PFSK-1 (cell line): ENCODE measurements at regions not wholly inside any gene's neighbourhood (a gene's known extent, or its start where the extent isn't known, plus 50 kb on each side); places are given as distances from the start of the nearest gene placed in this dataset.

ENCODE experiments used
- FOXP2 ChIP-seq: optimal IDR thresholded peaks from 2 replicates; pipeline ENCODE3; 2011; ENCODE audit warnings: borderline replicate concordance, control low read depth, inconsistent platforms; ENCODE audit not compliant: insufficient read depth; ENCODE audit errors: extremely low read length, extremely low read depth
- POLR2AphosphoS5 ChIP-seq: IDR thresholded peaks from 2 replicates; pipeline ENCODE4 v1.6.1; 2012; ENCODE audit warnings: low read depth, mild to moderate bottlenecking, control low read depth, low read length, moderate library complexity
- REST ChIP-seq, 2 experiments: IDR thresholded peaks; 2 replicates each; pipeline versions ENCODE4 v1.6.1 to v1.8.0; 2011 to 2012; ENCODE audit warnings: low read depth in 2 of 2, low read length in 2 of 2, control low read depth in 1 of 2, inconsistent platforms in 1 of 2, mild to moderate bottlenecking in 1 of 2, moderate library complexity in 1 of 2; ENCODE audit not compliant: insufficient read depth in 1 of 2
- SIN3A ChIP-seq: IDR thresholded peaks from 2 replicates; pipeline ENCODE4 v1.6.1; 2012; ENCODE audit warnings: mild to moderate bottlenecking, low read length, moderate library complexity, borderline replicate concordance; ENCODE audit not compliant: insufficient read depth
- TAF1 ChIP-seq: IDR thresholded peaks from 2 replicates; pipeline ENCODE4 v1.6.1; 2012; ENCODE audit warnings: low read length, control low read depth, borderline replicate concordance; ENCODE audit not compliant: insufficient read depth

- no peak for TF ChIP-seq FOXP2
- TF ChIP-seq REST (IDR thresholded peaks at IDR 0.05; ENCODE audit: insufficient read depth in 1 of 2, low read depth in 2 of 2, low read length in 2 of 2): no peak
- TF ChIP-seq SIN3A: no peak
- TF ChIP-seq TAF1: no peak
These were observed 382.3 kb downstream of the HHIPL2 start for GRCh38 chr1:222165629-222166028.

- TF ChIP-seq REST (IDR thresholded peaks at IDR 0.05; ENCODE audit: insufficient read depth in 1 of 2, low read depth in 2 of 2, low read length in 2 of 2): no peak
- no peak for TF ChIP-seq FOXP2
- TF ChIP-seq POLR2AphosphoS5: no peak
- TF ChIP-seq SIN3A: no peak
- TF ChIP-seq TAF1: no peak
These were observed 384.0 kb downstream of the HHIPL2 start for GRCh38 chr1:222163895-222164294.

- TF ChIP-seq TAF1 (no peak), POLR2AphosphoS5 (no peak), REST (IDR thresholded peaks at IDR 0.05; ENCODE audit: insufficient read depth in 1 of 2, low read depth in 2 of 2, low read length in 2 of 2) (no peak), SIN3A (no peak)
These were observed 386.2 kb downstream of the HHIPL2 start for GRCh38 chr1:222161676-222162075.

GRCh38 chr1:222157612-222158011, 390.3 kb downstream of the HHIPL2 start:
- TF ChIP-seq TAF1: no peak
- no peak for TF ChIP-seq POLR2AphosphoS5
- TF ChIP-seq FOXP2: no peak
- TF ChIP-seq SIN3A: no peak
- TF ChIP-seq REST (IDR thresholded peaks at IDR 0.05; ENCODE audit: insufficient read depth in 1 of 2, low read depth in 2 of 2, low read length in 2 of 2): no peak

- TF ChIP-seq POLR2AphosphoS5 (no peak), SIN3A (no peak), TAF1 (no peak), REST (IDR thresholded peaks at IDR 0.05; ENCODE audit: insufficient read depth in 1 of 2, low read depth in 2 of 2, low read length in 2 of 2) (no peak), FOXP2 (no peak)
These were observed 398.3 kb upstream of the DUSP10 start for GRCh38 chr1:222140206-222140605.
